ENCODE measurements at regions not wholly inside any gene's neighbourhood (a gene's known extent, or its start where the extent isn't known, plus 50 kb on each side); places are given as distances from the start of the nearest gene placed in this dataset.

GRCh38 chr2:136486115-136486514 lies 279.2 kb upstream of the THSD7B start:
- H4K20me1 ChIP-seq (ENCODE audit: insufficient read depth), result no peaks in the 10 kb centered on the region
- H2AFZ ChIP-seq (ENCODE audit: low read depth, low read length), result no peak overlapping the region
- no peaks in the 10 kb centered on the region for H3K27me3 ChIP-seq (ENCODE audit: insufficient read depth, low read depth, low read length)
- H3K36me3 ChIP-seq (ENCODE audit: insufficient read depth, low read length), result no peaks in the 10 kb centered on the region
- H3K79me2 ChIP-seq (replicated peaks; ENCODE audit: insufficient read depth, low read length), result no peaks in the 10 kb centered on the region
- H3F3A ChIP-seq (ENCODE audit: insufficient read depth, low read length, poor library complexity, severe bottlenecking), result no peaks in the 10 kb centered on the region
- no peak overlapping the region for H3K27ac ChIP-seq (ENCODE audit: low read length)
- no peak overlapping the region for H3K9ac ChIP-seq (ENCODE audit: low read length)
- H3K9me3 ChIP-seq (ENCODE audit: low read length), result no peaks in the 10 kb centered on the region
- TF ChIP-seq EZH2 (IDR thresholded peaks at IDR 0.05; ENCODE audit: borderline replicate concordance, insufficient read depth, low read length, poor library complexity, severe bottlenecking), result no peak
- TF ChIP-seq TAF1 (IDR thresholded peaks at IDR 0.05; ENCODE audit: low read depth), result no peak
- TF ChIP-seq POLR2AphosphoS5 (IDR thresholded peaks at IDR 0.05), result no peak
- TF ChIP-seq SMC3 (conservative IDR thresholded peaks at IDR 0.05; ENCODE audit: poor library complexity), result no peak
- TF ChIP-seq EP300 (conservative IDR thresholded peaks at IDR 0.05; ENCODE audit: poor library complexity, severe bottlenecking), result no peak
- TF ChIP-seq REST (IDR thresholded peaks at IDR 0.05; ENCODE audit: borderline replicate concordance), result no peak
- no peak for TF ChIP-seq RAD21 (conservative IDR thresholded peaks at IDR 0.05)
- TF ChIP-seq MXI1 (conservative IDR thresholded peaks at IDR 0.05; ENCODE audit: poor library complexity, severe bottlenecking), result no peak
- TF ChIP-seq CTCF (IDR thresholded peaks at IDR 0.05; ENCODE audit: poor library complexity, severe bottlenecking), result no peak
- H3K9me2 ChIP-seq (ENCODE audit: insufficient read depth, low read length), result no peaks in the 10 kb centered on the region
- H3K4me2 ChIP-seq (ENCODE audit: low read length), result no peak overlapping the region
- H3K4me3 ChIP-seq (ENCODE audit: low read length), result no peak overlapping the region

- Histone ChIP-seq H2AFZ (ENCODE audit: low read depth, low read length) (no peak overlapping the region), H3K9me2 (ENCODE audit: insufficient read depth, low read length) (no peaks in the 10 kb centered on the region), H3K4me3 (ENCODE audit: low read length) (no peak overlapping the region), H3K4me2 (ENCODE audit: low read length) (no peak overlapping the region), H3K9ac (ENCODE audit: low read length) (no peak overlapping the region), H3K9me3 (ENCODE audit: low read length) (peaks cover 10% of the 10 kb centered on the region), H3F3A (ENCODE audit: insufficient read depth, low read length, poor library complexity, severe bottlenecking) (no peaks in the 10 kb centered on the region), H4K20me1 (ENCODE audit: insufficient read depth) (no peaks in the 10 kb centered on the region), H3K27ac (ENCODE audit: low read length) (no peak overlapping the region), H3K79me2 (replicated peaks; ENCODE audit: insufficient read depth, low read length) (no peaks in the 10 kb centered on the region), H3K36me3 (ENCODE audit: insufficient read depth, low read length) (no peaks in the 10 kb centered on the region), H3K27me3 (ENCODE audit: insufficient read depth, low read depth, low read length) (no peaks in the 10 kb centered on the region)
- TF ChIP-seq EP300 (conservative IDR thresholded peaks at IDR 0.05; ENCODE audit: poor library complexity, severe bottlenecking), result no peak
- no peak for TF ChIP-seq RAD21 (conservative IDR thresholded peaks at IDR 0.05)
- TF ChIP-seq MXI1 (conservative IDR thresholded peaks at IDR 0.05; ENCODE audit: poor library complexity, severe bottlenecking), result no peak
- TF ChIP-seq SMC3 (conservative IDR thresholded peaks at IDR 0.05; ENCODE audit: poor library complexity), result no peak
- no peak for TF ChIP-seq CTCF (IDR thresholded peaks at IDR 0.05; ENCODE audit: poor library complexity, severe bottlenecking)
- no peak for TF ChIP-seq TAF1 (IDR thresholded peaks at IDR 0.05; ENCODE audit: low read depth)
- no peak for TF ChIP-seq REST (IDR thresholded peaks at IDR 0.05; ENCODE audit: borderline replicate concordance)
Observed at GRCh38 chr2:136482966-136483365, 282.4 kb upstream of the THSD7B start.

All from neural cell (in vitro differentiated cells).